HG02763 (cell line): ENCODE measurements at regions not wholly inside any gene's neighbourhood (a gene's known extent, or its start where the extent isn't known, plus 50 kb on each side); places are given as distances from the start of the nearest gene placed in this dataset.

Source experiments
- ATAC-seq: cut with Tn5 transposase; IDR thresholded peaks from one replicate; pipeline ENCODE4 v1.9.1; 2021; ENCODE audit warnings: mild to moderate bottlenecking, moderate library complexity; ENCODE audit not compliant: unreplicated experiment

GRCh38 chr5:82855893-82856550, 221.2 kb downstream of the TMEM167A start:
- ATAC-seq, result no peak

GRCh38 chr5:82854956-82855355, 222.2 kb downstream of the TMEM167A start:
- ATAC-seq, result no peak

GRCh38 chr5:82851471-82851870, 225.7 kb downstream of the TMEM167A start:
- no peak for ATAC-seq

GRCh38 chr5:82850393-82850792, 226.8 kb downstream of the TMEM167A start:
- no peak for ATAC-seq

- ATAC-seq, result no peak
Observed at GRCh38 chr5:82849885-82850284, 227.3 kb downstream of the TMEM167A start.

- no peak for ATAC-seq
Observed at GRCh38 chr5:82847562-82847961, 229.6 kb downstream of the TMEM167A start.

GRCh38 chr5:82839881-82840280, 237.3 kb downstream of the TMEM167A start:
- ATAC-seq, result no peak

- ATAC-seq, result no peak
Observed at GRCh38 chr5:82835488-82835887, 241.7 kb downstream of the TMEM167A start.

GRCh38 chr5:82834151-82834550, 243.0 kb downstream of the TMEM167A start:
- ATAC-seq, result no peak

GRCh38 chr5:82833277-82833676, 243.9 kb downstream of the TMEM167A start:
- ATAC-seq, result no peak

- no peak for ATAC-seq
Observed at GRCh38 chr5:82832445-82832844, 244.7 kb downstream of the TMEM167A start.

GRCh38 chr5:82828211-82828610, 249.0 kb downstream of the TMEM167A start:
- ATAC-seq, result no peak

GRCh38 chr5:82827651-82828050, 249.5 kb downstream of the TMEM167A start:
- ATAC-seq, result no peak

GRCh38 chr5:82822634-82822927, 254.6 kb downstream of the TMEM167A start:
- ATAC-seq, result no peak

GRCh38 chr5:82821846-82822633, 255.2 kb downstream of the TMEM167A start:
- ATAC-seq, result no peak

GRCh38 chr5:82820961-82821845, 256.0 kb downstream of the TMEM167A start:
- ATAC-seq, result peak; percentile 87

- ATAC-seq, result no peak
Observed at GRCh38 chr5:82820188-82820587, 257.0 kb downstream of the TMEM167A start.

GRCh38 chr5:82817897-82818676, 259.1 kb downstream of the TMEM167A start:
- ATAC-seq, result no peak

- no peak for ATAC-seq
Observed at GRCh38 chr5:82816926-82817325, 260.3 kb downstream of the TMEM167A start.

- ATAC-seq, result no peak
Observed at GRCh38 chr5:82815871-82816270, 261.3 kb downstream of the TMEM167A start.

GRCh38 chr5:82813861-82814260, 263.3 kb downstream of the TMEM167A start:
- no peak for ATAC-seq
